ENCODE measurements at regions not wholly inside any gene's neighbourhood (a gene's known extent, or its start where the extent isn't known, plus 50 kb on each side); places are given as distances from the start of the nearest gene placed in this dataset.

GRCh38 chr11:122019908-122020694 lies 95.9 kb downstream of the BLID start:
- H3K36me3 ChIP-seq (ENCODE audit: control insufficient read depth, insufficient read depth, low read length), result no peaks in the 10 kb centered on the region
- intact Hi-C loops (cut with micrococcal nuclease; ENCODE audit: unreplicated experiment), result loop anchor here (2.0 to 10.0 kb wide), 3 partner anchors 82 to 365 kb away; no protein-coding TSS in a partner anchor
- no peak overlapping the region for H3K4me3 ChIP-seq (ENCODE audit: low read depth in 2 of 2, low read length in 2 of 2)
- no TSS peak for BruUV-seq (replicated peaks)
- DNase-seq (ENCODE audit: low read depth, low spot score) (no peak), ATAC-seq (no peak)
- H3K27ac ChIP-seq (ENCODE audit: low read length), result no peak overlapping the region
- no peak for TF ChIP-seq CTCF (IDR thresholded peaks at IDR 0.05)
- no peak for TF ChIP-seq TCF7L2 (IDR thresholded peaks at IDR 0.05; ENCODE audit: low read depth, low read length)
- TF ChIP-seq SIN3A (IDR thresholded peaks at IDR 0.05; ENCODE audit: borderline replicate concordance, insufficient read depth, low read depth, low read length), result no peak
- TF ChIP-seq, protein P1, sequence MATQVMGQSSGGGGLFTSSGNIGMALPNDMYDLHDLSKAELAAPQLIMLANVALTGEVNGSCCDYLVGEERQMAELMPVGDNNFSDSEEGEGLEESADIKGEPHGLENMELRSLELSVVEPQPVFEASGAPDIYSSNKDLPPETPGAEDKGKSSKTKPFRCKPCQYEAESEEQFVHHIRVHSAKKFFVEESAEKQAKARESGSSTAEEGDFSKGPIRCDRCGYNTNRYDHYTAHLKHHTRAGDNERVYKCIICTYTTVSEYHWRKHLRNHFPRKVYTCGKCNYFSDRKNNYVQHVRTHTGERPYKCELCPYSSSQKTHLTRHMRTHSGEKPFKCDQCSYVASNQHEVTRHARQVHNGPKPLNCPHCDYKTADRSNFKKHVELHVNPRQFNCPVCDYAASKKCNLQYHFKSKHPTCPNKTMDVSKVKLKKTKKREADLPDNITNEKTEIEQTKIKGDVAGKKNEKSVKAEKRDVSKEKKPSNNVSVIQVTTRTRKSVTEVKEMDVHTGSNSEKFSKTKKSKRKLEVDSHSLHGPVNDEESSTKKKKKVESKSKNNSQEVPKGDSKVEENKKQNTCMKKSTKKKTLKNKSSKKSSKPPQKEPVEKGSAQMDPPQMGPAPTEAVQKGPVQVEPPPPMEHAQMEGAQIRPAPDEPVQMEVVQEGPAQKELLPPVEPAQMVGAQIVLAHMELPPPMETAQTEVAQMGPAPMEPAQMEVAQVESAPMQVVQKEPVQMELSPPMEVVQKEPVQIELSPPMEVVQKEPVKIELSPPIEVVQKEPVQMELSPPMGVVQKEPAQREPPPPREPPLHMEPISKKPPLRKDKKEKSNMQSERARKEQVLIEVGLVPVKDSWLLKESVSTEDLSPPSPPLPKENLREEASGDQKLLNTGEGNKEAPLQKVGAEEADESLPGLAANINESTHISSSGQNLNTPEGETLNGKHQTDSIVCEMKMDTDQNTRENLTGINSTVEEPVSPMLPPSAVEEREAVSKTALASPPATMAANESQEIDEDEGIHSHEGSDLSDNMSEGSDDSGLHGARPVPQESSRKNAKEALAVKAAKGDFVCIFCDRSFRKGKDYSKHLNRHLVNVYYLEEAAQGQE (IDR thresholded peaks at IDR 0.05; ENCODE audit: insufficient read depth in 1 of 2, low read depth in 2 of 2, low read length in 1 of 2), result no peak
- TF ChIP-seq POLR2AphosphoS5 (IDR thresholded peaks at IDR 0.05; ENCODE audit: low read depth, low read length), result no peak
- POLR2A ChIA-PET, result no interaction called here
- in situ Hi-C loops (cut with HindIII; ENCODE audit: low pct_unique_long_range_greater_than_20kb, low sequenced_read_pairs), result no loop called here
- H3K27me3 ChIP-seq (ENCODE audit: control insufficient read depth, insufficient read depth, low read length), result no peaks in the 10 kb centered on the region
- CTCF ChIA-PET, result no interaction called here
- H3K9me3 ChIP-seq (ENCODE audit: control insufficient read depth, insufficient read depth, low read depth, low read length), result no peaks in the 10 kb centered on the region
- no peaks in the 10 kb centered on the region for H3K4me1 ChIP-seq (ENCODE audit: control insufficient read depth, insufficient read depth, low read length)

DNA sequence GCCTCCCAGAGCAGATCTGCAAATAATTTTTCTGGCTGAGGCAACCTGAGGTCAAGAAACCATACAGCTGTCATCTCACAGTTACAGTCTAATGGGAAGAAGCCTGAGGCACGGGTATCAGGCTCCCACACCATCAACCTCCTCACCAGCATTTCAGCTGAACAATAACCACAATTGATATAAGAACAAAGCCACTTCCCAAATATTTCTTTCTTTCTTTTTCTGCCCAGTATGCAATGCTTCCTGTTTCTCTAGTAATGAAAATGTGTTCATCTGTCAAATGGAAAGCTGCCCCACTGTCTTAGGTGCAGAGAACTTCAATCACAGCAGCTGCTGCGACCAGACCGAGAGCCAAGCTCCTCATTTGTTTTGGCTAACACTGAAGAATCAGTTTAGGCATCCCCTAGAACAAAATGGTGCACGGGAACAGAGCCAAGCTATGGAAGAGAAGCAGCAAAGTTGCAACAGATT lies 108.4 kb downstream of the BLID start:
- Histone ChIP-seq H3K36me3 (ENCODE audit: control insufficient read depth, insufficient read depth, low read length) (no peaks in the 10 kb centered on the region), H3K9me3 (ENCODE audit: control insufficient read depth, insufficient read depth, low read depth, low read length) (no peaks in the 10 kb centered on the region), H3K27me3 (ENCODE audit: control insufficient read depth, insufficient read depth, low read length) (no peaks in the 10 kb centered on the region), H3K4me1 (ENCODE audit: control insufficient read depth, insufficient read depth, low read length) (no peaks in the 10 kb centered on the region), H3K4me3 (ENCODE audit: low read depth in 2 of 2, low read length in 2 of 2) (no peak overlapping the region), H3K27ac (ENCODE audit: low read length) (no peak overlapping the region)
- intact Hi-C loops (cut with micrococcal nuclease; ENCODE audit: unreplicated experiment) (no loop called here), in situ Hi-C loops (cut with HindIII; ENCODE audit: low pct_unique_long_range_greater_than_20kb, low sequenced_read_pairs) (no loop called here)
- CTCF ChIA-PET, result no interaction called here
- no TSS peak for BruUV-seq (replicated peaks)
- TF ChIP-seq TCF7L2 (IDR thresholded peaks at IDR 0.05; ENCODE audit: low read depth, low read length), result no peak
- TF ChIP-seq POLR2AphosphoS5 (IDR thresholded peaks at IDR 0.05; ENCODE audit: low read depth, low read length), result no peak
- TF ChIP-seq, protein P1 (IDR thresholded peaks at IDR 0.05; ENCODE audit: insufficient read depth in 1 of 2, low read depth in 2 of 2, low read length in 1 of 2), result no peak
- TF ChIP-seq SIN3A (IDR thresholded peaks at IDR 0.05; ENCODE audit: borderline replicate concordance, insufficient read depth, low read depth, low read length), result no peak
- no peak for TF ChIP-seq CTCF (IDR thresholded peaks at IDR 0.05)
- DNase-seq (ENCODE audit: low read depth, low spot score) (no peak), ATAC-seq (no peak)
- POLR2A ChIA-PET, result no interaction called here

Measured in Panc1 (cell line).